H1 (cell line): ENCODE measurements at regions not wholly inside any gene's neighbourhood (a gene's known extent, or its start where the extent isn't known, plus 50 kb on each side); places are given as distances from the start of the nearest gene placed in this dataset.

Source experiments
- BRCA1 ChIP-seq: IDR thresholded peaks from 2 replicates; pipeline ENCODE4 v1.6.1; 2012; ENCODE audit warnings: low read depth, low read length, improper control_type of control experiment
- CBX5 ChIP-seq: fragments of 300-800, 300-1000 bp; sonication (generic); IDR thresholded peaks from 2 replicates; pipeline ENCODE4 v1.7.1; 2016; ENCODE audit warnings: antibody characterized with exemption, low read length, low read depth
- EZH2 ChIP-seq: fragments of 200-600 bp; sonication (generic); IDR thresholded peaks from 2 replicates; pipeline ENCODE4 v1.7.1; 2012; ENCODE audit warnings: low read depth, mild to moderate bottlenecking, moderate library complexity, low read length, inconsistent platforms; ENCODE audit not compliant: severe bottlenecking
- KDM4A ChIP-seq: IDR thresholded peaks from one replicate; pipeline ENCODE4 v1.7.1; 2012; ENCODE audit warnings: low read depth, mild to moderate bottlenecking, moderate library complexity, low read length, inconsistent platforms; ENCODE audit not compliant: severe bottlenecking
- MAFK ChIP-seq: IDR thresholded peaks from 2 replicates; pipeline ENCODE4 v1.6.1; 2012; ENCODE audit warnings: low read depth, mild to moderate bottlenecking, improper control_type of control experiment, low read length
- NANOG ChIP-seq: IDR thresholded peaks from 2 replicates; pipeline ENCODE4 v1.6.1; 2011; ENCODE audit warnings: low read length, low read depth, mild to moderate bottlenecking, inconsistent platforms; ENCODE audit not compliant: insufficient read depth, poor library complexity, severe bottlenecking
- SP1 ChIP-seq: IDR thresholded peaks from 2 replicates; pipeline ENCODE4 v1.6.1; 2011; ENCODE audit warnings: low read depth, low read length
- TEAD4 ChIP-seq: IDR thresholded peaks from 2 replicates; pipeline ENCODE4 v1.6.1; 2012; ENCODE audit warnings: low read depth, low read length, inconsistent platforms, mixed read lengths
- TF ChIP-seq, protein P1 (sequence below): fragments of 300-600 bp; sonication (generic); IDR thresholded peaks from 2 replicates; pipeline ENCODE4 v1.7.1; 2012; ENCODE audit warnings: low read length, moderate library complexity, mild to moderate bottlenecking, inconsistent platforms; ENCODE audit not compliant: insufficient replicate concordance
- TF ChIP-seq, protein P2 (sequence below), 3 experiments: IDR thresholded peaks; 1 replicate in 2 of 3; 2 replicates in 1 of 3; pipeline versions ENCODE4 v1.5.1 to v1.6.1; 2011; ENCODE audit warnings: low read length in 3 of 3, mild to moderate bottlenecking in 3 of 3, inconsistent platforms in 2 of 3, low read depth in 1 of 3, moderate library complexity in 1 of 3; ENCODE audit not compliant: insufficient read depth in 1 of 3; ENCODE audit errors: control extremely low read depth in 1 of 3

DNA sequence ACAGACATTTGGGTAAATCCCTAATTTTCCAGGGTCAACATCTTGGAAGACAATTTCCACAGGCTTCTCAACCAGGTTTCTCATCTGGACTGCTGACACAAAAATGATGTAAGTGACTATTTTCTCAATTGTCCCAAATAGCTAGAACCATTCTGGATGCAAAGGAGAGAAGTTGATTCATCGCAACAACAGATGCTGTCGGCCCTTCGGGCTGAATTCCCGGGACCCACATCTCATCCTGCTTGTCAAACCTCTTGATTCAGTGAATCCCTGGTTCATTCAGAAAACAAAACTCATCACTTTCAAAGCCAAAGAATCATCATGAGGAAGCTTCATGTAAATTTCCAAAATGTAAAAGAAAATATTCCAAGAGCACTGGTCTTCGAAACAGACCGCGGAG, 251.8 kb downstream of the NPHP4 start (continued):
- TF ChIP-seq, protein P1, sequence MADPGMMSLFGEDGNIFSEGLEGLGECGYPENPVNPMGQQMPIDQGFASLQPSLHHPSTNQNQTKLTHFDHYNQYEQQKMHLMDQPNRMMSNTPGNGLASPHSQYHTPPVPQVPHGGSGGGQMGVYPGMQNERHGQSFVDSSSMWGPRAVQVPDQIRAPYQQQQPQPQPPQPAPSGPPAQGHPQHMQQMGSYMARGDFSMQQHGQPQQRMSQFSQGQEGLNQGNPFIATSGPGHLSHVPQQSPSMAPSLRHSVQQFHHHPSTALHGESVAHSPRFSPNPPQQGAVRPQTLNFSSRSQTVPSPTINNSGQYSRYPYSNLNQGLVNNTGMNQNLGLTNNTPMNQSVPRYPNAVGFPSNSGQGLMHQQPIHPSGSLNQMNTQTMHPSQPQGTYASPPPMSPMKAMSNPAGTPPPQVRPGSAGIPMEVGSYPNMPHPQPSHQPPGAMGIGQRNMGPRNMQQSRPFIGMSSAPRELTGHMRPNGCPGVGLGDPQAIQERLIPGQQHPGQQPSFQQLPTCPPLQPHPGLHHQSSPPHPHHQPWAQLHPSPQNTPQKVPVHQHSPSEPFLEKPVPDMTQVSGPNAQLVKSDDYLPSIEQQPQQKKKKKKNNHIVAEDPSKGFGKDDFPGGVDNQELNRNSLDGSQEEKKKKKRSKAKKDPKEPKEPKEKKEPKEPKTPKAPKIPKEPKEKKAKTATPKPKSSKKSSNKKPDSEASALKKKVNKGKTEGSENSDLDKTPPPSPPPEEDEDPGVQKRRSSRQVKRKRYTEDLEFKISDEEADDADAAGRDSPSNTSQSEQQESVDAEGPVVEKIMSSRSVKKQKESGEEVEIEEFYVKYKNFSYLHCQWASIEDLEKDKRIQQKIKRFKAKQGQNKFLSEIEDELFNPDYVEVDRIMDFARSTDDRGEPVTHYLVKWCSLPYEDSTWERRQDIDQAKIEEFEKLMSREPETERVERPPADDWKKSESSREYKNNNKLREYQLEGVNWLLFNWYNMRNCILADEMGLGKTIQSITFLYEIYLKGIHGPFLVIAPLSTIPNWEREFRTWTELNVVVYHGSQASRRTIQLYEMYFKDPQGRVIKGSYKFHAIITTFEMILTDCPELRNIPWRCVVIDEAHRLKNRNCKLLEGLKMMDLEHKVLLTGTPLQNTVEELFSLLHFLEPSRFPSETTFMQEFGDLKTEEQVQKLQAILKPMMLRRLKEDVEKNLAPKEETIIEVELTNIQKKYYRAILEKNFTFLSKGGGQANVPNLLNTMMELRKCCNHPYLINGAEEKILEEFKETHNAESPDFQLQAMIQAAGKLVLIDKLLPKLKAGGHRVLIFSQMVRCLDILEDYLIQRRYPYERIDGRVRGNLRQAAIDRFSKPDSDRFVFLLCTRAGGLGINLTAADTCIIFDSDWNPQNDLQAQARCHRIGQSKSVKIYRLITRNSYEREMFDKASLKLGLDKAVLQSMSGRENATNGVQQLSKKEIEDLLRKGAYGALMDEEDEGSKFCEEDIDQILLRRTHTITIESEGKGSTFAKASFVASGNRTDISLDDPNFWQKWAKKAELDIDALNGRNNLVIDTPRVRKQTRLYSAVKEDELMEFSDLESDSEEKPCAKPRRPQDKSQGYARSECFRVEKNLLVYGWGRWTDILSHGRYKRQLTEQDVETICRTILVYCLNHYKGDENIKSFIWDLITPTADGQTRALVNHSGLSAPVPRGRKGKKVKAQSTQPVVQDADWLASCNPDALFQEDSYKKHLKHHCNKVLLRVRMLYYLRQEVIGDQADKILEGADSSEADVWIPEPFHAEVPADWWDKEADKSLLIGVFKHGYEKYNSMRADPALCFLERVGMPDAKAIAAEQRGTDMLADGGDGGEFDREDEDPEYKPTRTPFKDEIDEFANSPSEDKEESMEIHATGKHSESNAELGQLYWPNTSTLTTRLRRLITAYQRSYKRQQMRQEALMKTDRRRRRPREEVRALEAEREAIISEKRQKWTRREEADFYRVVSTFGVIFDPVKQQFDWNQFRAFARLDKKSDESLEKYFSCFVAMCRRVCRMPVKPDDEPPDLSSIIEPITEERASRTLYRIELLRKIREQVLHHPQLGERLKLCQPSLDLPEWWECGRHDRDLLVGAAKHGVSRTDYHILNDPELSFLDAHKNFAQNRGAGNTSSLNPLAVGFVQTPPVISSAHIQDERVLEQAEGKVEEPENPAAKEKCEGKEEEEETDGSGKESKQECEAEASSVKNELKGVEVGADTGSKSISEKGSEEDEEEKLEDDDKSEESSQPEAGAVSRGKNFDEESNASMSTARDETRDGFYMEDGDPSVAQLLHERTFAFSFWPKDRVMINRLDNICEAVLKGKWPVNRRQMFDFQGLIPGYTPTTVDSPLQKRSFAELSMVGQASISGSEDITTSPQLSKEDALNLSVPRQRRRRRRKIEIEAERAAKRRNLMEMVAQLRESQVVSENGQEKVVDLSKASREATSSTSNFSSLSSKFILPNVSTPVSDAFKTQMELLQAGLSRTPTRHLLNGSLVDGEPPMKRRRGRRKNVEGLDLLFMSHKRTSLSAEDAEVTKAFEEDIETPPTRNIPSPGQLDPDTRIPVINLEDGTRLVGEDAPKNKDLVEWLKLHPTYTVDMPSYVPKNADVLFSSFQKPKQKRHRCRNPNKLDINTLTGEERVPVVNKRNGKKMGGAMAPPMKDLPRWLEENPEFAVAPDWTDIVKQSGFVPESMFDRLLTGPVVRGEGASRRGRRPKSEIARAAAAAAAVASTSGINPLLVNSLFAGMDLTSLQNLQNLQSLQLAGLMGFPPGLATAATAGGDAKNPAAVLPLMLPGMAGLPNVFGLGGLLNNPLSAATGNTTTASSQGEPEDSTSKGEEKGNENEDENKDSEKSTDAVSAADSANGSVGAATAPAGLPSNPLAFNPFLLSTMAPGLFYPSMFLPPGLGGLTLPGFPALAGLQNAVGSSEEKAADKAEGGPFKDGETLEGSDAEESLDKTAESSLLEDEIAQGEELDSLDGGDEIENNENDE: no peak
- TF ChIP-seq EZH2 (no peak), BRCA1 (no peak), SP1 (no peak), KDM4A (no peak), TEAD4 (no peak), CBX5 (no peak), NANOG (no peak), MAFK (no peak)
- TF ChIP-seq, protein P2, sequence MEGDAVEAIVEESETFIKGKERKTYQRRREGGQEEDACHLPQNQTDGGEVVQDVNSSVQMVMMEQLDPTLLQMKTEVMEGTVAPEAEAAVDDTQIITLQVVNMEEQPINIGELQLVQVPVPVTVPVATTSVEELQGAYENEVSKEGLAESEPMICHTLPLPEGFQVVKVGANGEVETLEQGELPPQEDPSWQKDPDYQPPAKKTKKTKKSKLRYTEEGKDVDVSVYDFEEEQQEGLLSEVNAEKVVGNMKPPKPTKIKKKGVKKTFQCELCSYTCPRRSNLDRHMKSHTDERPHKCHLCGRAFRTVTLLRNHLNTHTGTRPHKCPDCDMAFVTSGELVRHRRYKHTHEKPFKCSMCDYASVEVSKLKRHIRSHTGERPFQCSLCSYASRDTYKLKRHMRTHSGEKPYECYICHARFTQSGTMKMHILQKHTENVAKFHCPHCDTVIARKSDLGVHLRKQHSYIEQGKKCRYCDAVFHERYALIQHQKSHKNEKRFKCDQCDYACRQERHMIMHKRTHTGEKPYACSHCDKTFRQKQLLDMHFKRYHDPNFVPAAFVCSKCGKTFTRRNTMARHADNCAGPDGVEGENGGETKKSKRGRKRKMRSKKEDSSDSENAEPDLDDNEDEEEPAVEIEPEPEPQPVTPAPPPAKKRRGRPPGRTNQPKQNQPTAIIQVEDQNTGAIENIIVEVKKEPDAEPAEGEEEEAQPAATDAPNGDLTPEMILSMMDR (IDR thresholded peaks at IDR 0.05; ENCODE audit: control extremely low read depth in 1 of 3, insufficient read depth in 1 of 3, low read depth in 1 of 3, low read length in 3 of 3): no peak
